ENCODE measurements at regions not wholly inside any gene's neighbourhood (a gene's known extent, or its start where the extent isn't known, plus 50 kb on each side); places are given as distances from the start of the nearest gene placed in this dataset.

- intact Hi-C loops (cut with micrococcal nuclease; ENCODE audit: unreplicated experiment): no loop called here
- Histone ChIP-seq H3K4me1 (ENCODE audit: insufficient read depth, low read length, poor library complexity, severe bottlenecking) (no peaks in the 10 kb centered on the region), H3K4me3 (ENCODE audit: low read depth, low read length, poor library complexity, severe bottlenecking) (no peak overlapping the region), H3K9me3 (ENCODE audit: low read depth, low read length, poor library complexity, severe bottlenecking) (no peaks in the 10 kb centered on the region), H3K27ac (ENCODE audit: low read depth, low read length, poor library complexity, severe bottlenecking) (no peak overlapping the region), H3K27me3 (replicated peaks; ENCODE audit: insufficient read depth, low read depth, low read length, poor library complexity) (no peaks in the 10 kb centered on the region), H3K36me3 (ENCODE audit: insufficient read depth, low read length, poor library complexity, severe bottlenecking) (no peaks in the 10 kb centered on the region)
- no peak for TF ChIP-seq CTCF (conservative IDR thresholded peaks at IDR 0.05; ENCODE audit: low read depth, low read length)
- BruUV-seq (replicated peaks): no TSS peak
- no peak for DNase-seq (ENCODE audit: low spot score)
- ChIA-PET CTCF (no interaction called here), POLR2A (ENCODE audit: low non-redundant PET) (no interaction called here)
Observed at GRCh38 chr5:74342182-74342581, 298.3 kb downstream of the ENC1 start.

DNA sequence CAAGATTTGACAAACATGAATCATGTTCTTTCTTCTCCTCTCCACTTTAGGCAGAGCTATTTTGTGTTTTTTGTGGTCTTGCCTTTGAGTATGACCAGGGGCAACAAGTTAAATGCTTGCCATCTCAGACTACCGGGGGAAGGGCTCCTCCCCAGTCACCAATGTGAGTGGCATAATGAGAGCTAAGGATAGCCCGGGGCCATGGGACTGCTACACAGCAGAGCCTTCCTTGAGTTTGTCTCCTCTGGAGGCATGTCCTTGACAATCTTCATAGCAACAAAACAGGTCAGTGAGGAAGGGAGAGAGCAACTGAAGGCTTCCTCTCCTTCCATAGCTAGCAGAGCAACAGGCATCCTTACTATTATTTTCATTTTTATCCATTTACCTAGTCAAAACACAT lies 299.3 kb downstream of the ENC1 start:
- CTCF ChIA-PET: no interaction called here
- no peaks in the 10 kb centered on the region for H3K4me1 ChIP-seq (ENCODE audit: insufficient read depth, low read length, poor library complexity, severe bottlenecking)
- TF ChIP-seq EZH2 (IDR thresholded peaks at IDR 0.05; ENCODE audit: borderline replicate concordance, low read depth, low read length, poor library complexity, severe bottlenecking) (no peak), CTCF (conservative IDR thresholded peaks at IDR 0.05; ENCODE audit: low read depth, low read length) (no peak)
- H3K9me3 ChIP-seq (ENCODE audit: low read depth, low read length, poor library complexity, severe bottlenecking): no peaks in the 10 kb centered on the region
- no peak for DNase-seq (ENCODE audit: low spot score)
- POLR2A ChIA-PET (ENCODE audit: low non-redundant PET): no interaction called here
- H3K36me3 ChIP-seq (ENCODE audit: insufficient read depth, low read length, poor library complexity, severe bottlenecking): no peaks in the 10 kb centered on the region
- H3K27me3 ChIP-seq (replicated peaks; ENCODE audit: insufficient read depth, low read depth, low read length, poor library complexity): no peaks in the 10 kb centered on the region
- intact Hi-C loops (cut with micrococcal nuclease; ENCODE audit: unreplicated experiment): no loop called here
- H3K4me3 ChIP-seq (ENCODE audit: low read depth, low read length, poor library complexity, severe bottlenecking): no peak overlapping the region
- no peak overlapping the region for H3K27ac ChIP-seq (ENCODE audit: low read depth, low read length, poor library complexity, severe bottlenecking)
- BruUV-seq (replicated peaks): no TSS peak

DNA sequence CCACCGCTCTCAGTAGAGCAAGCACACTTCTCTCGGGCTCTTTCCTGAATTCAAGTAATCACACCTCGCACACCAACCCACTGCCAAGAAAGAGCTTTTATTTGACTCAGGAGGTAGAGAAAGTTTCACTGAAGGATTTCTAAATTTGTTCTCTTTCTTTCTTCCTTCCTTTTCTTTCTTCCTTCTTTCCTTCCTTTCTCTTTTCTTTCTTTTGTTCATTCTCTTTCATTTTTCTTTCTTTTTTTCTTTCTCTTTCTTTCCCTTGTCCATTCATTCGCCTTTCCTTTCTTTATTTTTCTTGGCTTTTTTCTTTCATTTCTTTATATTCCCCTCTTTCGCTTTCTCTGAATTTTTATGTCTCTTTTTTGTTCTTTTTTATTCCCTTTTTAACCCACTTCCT lies 300.1 kb downstream of the ENC1 start:
- no peak overlapping the region for H3K27ac ChIP-seq (ENCODE audit: low read depth, low read length, poor library complexity, severe bottlenecking)
- no peak for TF ChIP-seq CTCF (conservative IDR thresholded peaks at IDR 0.05; ENCODE audit: low read depth, low read length)
- no peak for TF ChIP-seq EZH2 (IDR thresholded peaks at IDR 0.05; ENCODE audit: borderline replicate concordance, low read depth, low read length, poor library complexity, severe bottlenecking)
- intact Hi-C loops (cut with micrococcal nuclease; ENCODE audit: unreplicated experiment): no loop called here
- no peaks in the 10 kb centered on the region for H3K36me3 ChIP-seq (ENCODE audit: insufficient read depth, low read length, poor library complexity, severe bottlenecking)
- ChIA-PET CTCF (no interaction called here), POLR2A (ENCODE audit: low non-redundant PET) (interaction anchor here (0.7 kb wide), 1 partner anchor 17 kb away, joined by 3 read pairs; no protein-coding TSS in a partner anchor)
- no peaks in the 10 kb centered on the region for H3K27me3 ChIP-seq (replicated peaks; ENCODE audit: insufficient read depth, low read depth, low read length, poor library complexity)
- no TSS peak for BruUV-seq (replicated peaks)
- H3K4me1 ChIP-seq (ENCODE audit: insufficient read depth, low read length, poor library complexity, severe bottlenecking): no peaks in the 10 kb centered on the region
- no peaks in the 10 kb centered on the region for H3K9me3 ChIP-seq (ENCODE audit: low read depth, low read length, poor library complexity, severe bottlenecking)
- DNase-seq (ENCODE audit: low spot score): no peak
- H3K4me3 ChIP-seq (ENCODE audit: low read depth, low read length, poor library complexity, severe bottlenecking): no peak overlapping the region
